Hepatocyte (in vitro differentiated cells): ENCODE measurements at regions not wholly inside any gene's neighbourhood (a gene's known extent, or its start where the extent isn't known, plus 50 kb on each side); places are given as distances from the start of the nearest gene placed in this dataset.

Source experiments
- EZH2phosphoT487 ChIP-seq: fragments of 200-600 bp; sonication (generic); IDR thresholded peaks from one replicate; pipeline ENCODE4 v1.6.1; 2018; ENCODE audit warnings: antibody characterized with exemption, mild to moderate bottlenecking, low read depth, moderate library complexity; ENCODE audit not compliant: unreplicated experiment, severe bottlenecking
- TF ChIP-seq, protein P1 (sequence below): fragments of 200-600 bp; sonication (generic); IDR thresholded peaks from 2 replicates; pipeline ENCODE4 v1.5.1; 2016; ENCODE audit warnings: antibody characterized with exemption, mild to moderate bottlenecking; ENCODE audit not compliant: poor library complexity

DNA sequence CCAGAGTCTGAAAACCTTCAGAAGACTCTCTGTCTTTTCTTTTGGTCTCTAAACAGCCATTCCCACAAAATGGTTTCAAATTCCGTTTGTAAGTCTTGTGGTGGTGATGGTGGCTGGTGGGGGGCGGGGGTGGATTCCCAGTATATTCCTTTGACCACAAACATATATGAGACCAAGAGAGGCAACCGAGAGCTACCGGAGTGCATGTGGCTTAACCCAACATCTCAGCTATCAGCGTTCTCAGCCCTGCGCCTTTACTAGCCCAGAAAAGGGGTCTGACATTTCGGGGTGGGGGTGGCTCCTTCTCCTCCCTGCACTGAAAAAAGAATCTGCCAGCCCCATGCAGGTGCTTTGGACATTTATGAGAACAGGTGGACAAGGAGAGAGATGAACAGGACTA is 621.1 kb downstream of the ACTR3B start:
- TF ChIP-seq, protein P1, sequence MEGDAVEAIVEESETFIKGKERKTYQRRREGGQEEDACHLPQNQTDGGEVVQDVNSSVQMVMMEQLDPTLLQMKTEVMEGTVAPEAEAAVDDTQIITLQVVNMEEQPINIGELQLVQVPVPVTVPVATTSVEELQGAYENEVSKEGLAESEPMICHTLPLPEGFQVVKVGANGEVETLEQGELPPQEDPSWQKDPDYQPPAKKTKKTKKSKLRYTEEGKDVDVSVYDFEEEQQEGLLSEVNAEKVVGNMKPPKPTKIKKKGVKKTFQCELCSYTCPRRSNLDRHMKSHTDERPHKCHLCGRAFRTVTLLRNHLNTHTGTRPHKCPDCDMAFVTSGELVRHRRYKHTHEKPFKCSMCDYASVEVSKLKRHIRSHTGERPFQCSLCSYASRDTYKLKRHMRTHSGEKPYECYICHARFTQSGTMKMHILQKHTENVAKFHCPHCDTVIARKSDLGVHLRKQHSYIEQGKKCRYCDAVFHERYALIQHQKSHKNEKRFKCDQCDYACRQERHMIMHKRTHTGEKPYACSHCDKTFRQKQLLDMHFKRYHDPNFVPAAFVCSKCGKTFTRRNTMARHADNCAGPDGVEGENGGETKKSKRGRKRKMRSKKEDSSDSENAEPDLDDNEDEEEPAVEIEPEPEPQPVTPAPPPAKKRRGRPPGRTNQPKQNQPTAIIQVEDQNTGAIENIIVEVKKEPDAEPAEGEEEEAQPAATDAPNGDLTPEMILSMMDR = no peak
- no peak for TF ChIP-seq EZH2phosphoT487
